ENCODE measurements at regions not wholly inside any gene's neighbourhood (a gene's known extent, or its start where the extent isn't known, plus 50 kb on each side); places are given as distances from the start of the nearest gene placed in this dataset.
"Not testable (repeated sequence)": the region's sequence is repeated elsewhere in the genome, so short reads cannot be mapped to it uniquely, and the experiment has no call there.

DNA sequence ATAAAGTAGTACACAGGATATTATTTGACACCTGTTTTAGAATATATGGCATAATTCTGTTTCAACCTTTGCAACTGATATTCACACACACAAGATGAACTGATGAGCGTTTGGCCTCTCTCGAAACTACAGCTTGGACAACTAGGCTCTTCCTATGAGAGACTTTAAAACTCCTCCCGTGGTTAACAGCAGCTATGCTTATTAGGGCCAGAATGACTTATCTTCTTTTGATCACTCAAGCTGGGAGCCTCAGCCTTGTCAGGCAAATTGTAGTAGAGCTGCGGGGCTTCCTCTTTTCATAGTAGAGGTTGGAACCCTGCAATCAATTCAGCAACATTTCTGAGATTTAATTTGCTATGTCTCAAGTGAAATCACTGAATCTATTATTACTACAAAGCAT, 381.3 kb upstream of the ANKRD20A1 start:
- H3K4me3 ChIP-seq (replicated peaks in 1 of 3; ENCODE audit: low read depth in 2 of 3, low read length in 3 of 3); H3K36me3 ChIP-seq (replicated peaks in 1 of 2; ENCODE audit: control insufficient read depth in 1 of 2, insufficient read depth in 2 of 2, low read length in 2 of 2); H2AFZ ChIP-seq (ENCODE audit: insufficient read depth, low read depth, low read length, poor library complexity, severe bottlenecking); H3K36me3 Mint-ChIP-seq; H3K27ac Mint-ChIP-seq; H3K79me2 ChIP-seq (ENCODE audit: insufficient read depth, low read length); H3K4me3 Mint-ChIP-seq; DNase-seq; H3K4me1 Mint-ChIP-seq; H3K4me2 ChIP-seq (replicated peaks; ENCODE audit: extremely low read depth, low read length, poor library complexity, severe bottlenecking); H3K9me3 ChIP-seq (replicated peaks in 1 of 2; ENCODE audit: control insufficient read depth in 1 of 2, insufficient read depth in 1 of 2, low read length in 2 of 2); H4K20me1 ChIP-seq (ENCODE audit: insufficient read depth, low read length); H3K9me3 Mint-ChIP-seq; intact Hi-C loops (cut with micrococcal nuclease); H3K27me3 Mint-ChIP-seq (ENCODE audit: low read depth in 3 of 3); H3K27ac ChIP-seq (ENCODE audit: low read depth in 1 of 2, low read length in 2 of 2); H3K9ac ChIP-seq (ENCODE audit: insufficient read depth, low read length, poor library complexity, severe bottlenecking); H3K27me3 ChIP-seq (ENCODE audit: control insufficient read depth in 2 of 2, insufficient read depth in 2 of 2, low read length in 2 of 2); H3K4me1 ChIP-seq (ENCODE audit: control insufficient read depth in 1 of 2, insufficient read depth in 2 of 2, low read length in 2 of 2): not testable (repeated sequence)
- WGBS (ENCODE audit: insufficient coverage), result no CpG with 5 or more reads among the region's 4 CpGs

DNA sequence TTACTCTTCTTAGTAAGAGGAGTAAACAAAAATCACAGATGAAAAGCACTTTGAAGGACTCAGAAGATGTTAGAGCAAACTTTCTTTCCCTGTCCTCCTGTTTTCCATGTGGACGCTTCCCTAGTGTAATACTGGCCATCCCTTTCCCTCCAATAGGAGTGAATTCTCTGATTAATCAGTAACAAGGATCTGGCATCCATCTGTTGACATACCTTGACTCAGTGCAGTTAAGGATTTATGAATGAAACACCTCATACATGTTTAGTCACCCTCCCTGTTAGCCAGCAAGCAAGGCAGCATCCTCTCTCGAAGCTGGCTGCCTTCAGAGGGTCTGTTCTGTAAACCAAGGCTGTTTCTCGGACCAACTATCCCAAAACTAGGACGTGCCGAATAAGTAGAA, 388.0 kb upstream of the ANKRD20A1 start:
- H3K27ac ChIP-seq (ENCODE audit: low read depth in 1 of 2, low read length in 2 of 2); H3K4me3 ChIP-seq (replicated peaks in 1 of 3; ENCODE audit: low read depth in 2 of 3, low read length in 3 of 3); H3K36me3 Mint-ChIP-seq; H3K4me1 ChIP-seq (ENCODE audit: control insufficient read depth in 1 of 2, insufficient read depth in 2 of 2, low read length in 2 of 2); H3K27me3 ChIP-seq (ENCODE audit: control insufficient read depth in 2 of 2, insufficient read depth in 2 of 2, low read length in 2 of 2); H3K4me1 Mint-ChIP-seq; H3K79me2 ChIP-seq (ENCODE audit: insufficient read depth, low read length); H3K27ac Mint-ChIP-seq; H3K4me3 Mint-ChIP-seq; H2AFZ ChIP-seq (ENCODE audit: insufficient read depth, low read depth, low read length, poor library complexity, severe bottlenecking); H3K9me3 ChIP-seq (replicated peaks in 1 of 2; ENCODE audit: control insufficient read depth in 1 of 2, insufficient read depth in 1 of 2, low read length in 2 of 2); DNase-seq; H3K27me3 Mint-ChIP-seq (ENCODE audit: low read depth in 3 of 3); intact Hi-C loops (cut with micrococcal nuclease); H3K36me3 ChIP-seq (replicated peaks in 1 of 2; ENCODE audit: control insufficient read depth in 1 of 2, insufficient read depth in 2 of 2, low read length in 2 of 2); H3K9me3 Mint-ChIP-seq; H3K4me2 ChIP-seq (replicated peaks; ENCODE audit: extremely low read depth, low read length, poor library complexity, severe bottlenecking); H3K9ac ChIP-seq (ENCODE audit: insufficient read depth, low read length, poor library complexity, severe bottlenecking); H4K20me1 ChIP-seq (ENCODE audit: insufficient read depth, low read length): not testable (repeated sequence)
- no CpG with 5 or more reads among the region's 5 CpGs for WGBS (ENCODE audit: insufficient coverage)

DNA sequence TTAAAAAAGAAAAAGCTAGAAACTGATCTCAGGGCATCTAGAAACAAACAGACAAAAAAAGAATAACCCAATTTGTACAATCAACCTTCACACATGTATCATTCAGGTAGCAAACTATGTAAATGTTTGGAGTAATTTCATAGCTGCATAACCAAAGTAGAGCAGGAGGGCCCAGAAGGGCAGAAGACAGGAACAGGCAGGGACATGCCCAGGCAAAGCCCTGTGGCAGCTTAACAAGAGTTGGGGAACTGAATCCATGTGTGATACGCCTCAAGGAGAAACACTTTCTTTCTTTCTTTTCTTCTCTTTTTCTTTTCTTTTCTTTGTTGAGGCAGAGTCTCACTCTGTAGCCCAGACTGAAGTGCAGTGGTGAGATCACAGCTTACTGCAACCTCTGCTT, 390.4 kb upstream of the ANKRD20A1 start:
- H3K27me3 Mint-ChIP-seq (ENCODE audit: low read depth in 3 of 3); H3K36me3 Mint-ChIP-seq; DNase-seq; H3K9me3 ChIP-seq (replicated peaks in 1 of 2; ENCODE audit: control insufficient read depth in 1 of 2, insufficient read depth in 1 of 2, low read length in 2 of 2); H3K27ac ChIP-seq (ENCODE audit: low read depth in 1 of 2, low read length in 2 of 2); H3K9ac ChIP-seq (ENCODE audit: insufficient read depth, low read length, poor library complexity, severe bottlenecking); H3K36me3 ChIP-seq (replicated peaks in 1 of 2; ENCODE audit: control insufficient read depth in 1 of 2, insufficient read depth in 2 of 2, low read length in 2 of 2); H3K4me2 ChIP-seq (replicated peaks; ENCODE audit: extremely low read depth, low read length, poor library complexity, severe bottlenecking); H3K4me3 ChIP-seq (replicated peaks in 1 of 3; ENCODE audit: low read depth in 2 of 3, low read length in 3 of 3); H3K27ac Mint-ChIP-seq; H3K79me2 ChIP-seq (ENCODE audit: insufficient read depth, low read length); H2AFZ ChIP-seq (ENCODE audit: insufficient read depth, low read depth, low read length, poor library complexity, severe bottlenecking); intact Hi-C loops (cut with micrococcal nuclease); H3K9me3 Mint-ChIP-seq; H3K4me1 Mint-ChIP-seq; H4K20me1 ChIP-seq (ENCODE audit: insufficient read depth, low read length); H3K4me3 Mint-ChIP-seq; H3K4me1 ChIP-seq (ENCODE audit: control insufficient read depth in 1 of 2, insufficient read depth in 2 of 2, low read length in 2 of 2); H3K27me3 ChIP-seq (ENCODE audit: control insufficient read depth in 2 of 2, insufficient read depth in 2 of 2, low read length in 2 of 2): not testable (repeated sequence)
- no CpG with 5 or more reads among the region's 1 CpG for WGBS (ENCODE audit: insufficient coverage)

DNA sequence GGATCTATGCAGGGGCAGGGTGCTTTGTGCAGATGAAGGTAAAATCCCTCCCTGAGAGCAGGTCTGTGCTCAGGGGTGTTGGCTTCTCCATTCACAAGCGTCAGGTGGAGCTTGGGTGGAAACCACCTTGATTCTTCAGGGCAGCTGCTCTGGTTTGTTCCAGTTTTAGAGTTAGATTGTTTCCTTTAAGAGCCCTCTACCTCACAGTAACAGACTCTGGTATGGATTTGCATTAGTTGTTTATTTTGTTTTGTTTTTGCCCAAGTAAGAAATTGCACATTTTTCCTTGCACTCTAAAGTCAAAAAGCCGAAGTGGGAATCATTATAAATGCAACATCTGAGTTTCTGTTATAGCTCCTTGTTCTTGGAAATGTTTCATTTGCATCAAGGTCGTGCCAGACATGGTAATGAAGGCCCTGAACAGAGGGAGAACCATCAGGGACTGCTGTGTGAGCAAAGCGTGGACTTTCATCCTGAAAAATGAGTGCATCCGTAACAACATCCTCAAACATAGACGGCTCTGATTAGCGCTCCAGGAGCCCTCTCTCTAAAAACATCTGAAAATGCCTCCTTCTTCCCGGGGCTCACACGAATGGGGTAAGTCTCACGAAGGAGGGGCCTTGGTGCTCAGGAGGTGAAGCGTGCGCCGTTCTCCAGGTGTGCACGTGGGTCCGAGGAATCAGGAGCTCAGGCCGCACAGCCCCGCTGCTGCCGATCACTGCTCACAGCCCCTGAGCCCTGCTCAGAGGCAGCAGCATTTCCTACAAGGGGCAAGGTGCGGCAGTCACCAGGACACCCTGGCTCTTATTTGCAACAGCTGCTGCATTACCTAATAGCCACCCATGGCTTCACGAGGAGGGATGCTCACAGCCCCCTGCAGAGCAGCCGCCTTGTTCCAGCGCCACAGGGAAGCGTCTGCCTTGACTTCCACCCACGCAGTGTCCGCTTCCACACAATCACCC, 396.7 kb upstream of the ANKRD20A1 start:
- intact Hi-C loops (cut with micrococcal nuclease); H3K27ac ChIP-seq (ENCODE audit: low read depth in 1 of 2, low read length in 2 of 2); H3K36me3 Mint-ChIP-seq; H3K27ac Mint-ChIP-seq; H3K4me3 Mint-ChIP-seq; H4K20me1 ChIP-seq (ENCODE audit: insufficient read depth, low read length); H3K9me3 ChIP-seq (replicated peaks in 1 of 2; ENCODE audit: control insufficient read depth in 1 of 2, insufficient read depth in 1 of 2, low read length in 2 of 2); DNase-seq; H3K4me1 Mint-ChIP-seq; H3K9ac ChIP-seq (ENCODE audit: insufficient read depth, low read length, poor library complexity, severe bottlenecking); H2AFZ ChIP-seq (ENCODE audit: insufficient read depth, low read depth, low read length, poor library complexity, severe bottlenecking); H3K79me2 ChIP-seq (ENCODE audit: insufficient read depth, low read length); H3K4me3 ChIP-seq (replicated peaks in 1 of 3; ENCODE audit: low read depth in 2 of 3, low read length in 3 of 3); H3K9me3 Mint-ChIP-seq; H3K4me1 ChIP-seq (ENCODE audit: control insufficient read depth in 1 of 2, insufficient read depth in 2 of 2, low read length in 2 of 2); H3K4me2 ChIP-seq (replicated peaks; ENCODE audit: extremely low read depth, low read length, poor library complexity, severe bottlenecking); H3K36me3 ChIP-seq (replicated peaks in 1 of 2; ENCODE audit: control insufficient read depth in 1 of 2, insufficient read depth in 2 of 2, low read length in 2 of 2); H3K27me3 Mint-ChIP-seq (ENCODE audit: low read depth in 3 of 3); H3K27me3 ChIP-seq (ENCODE audit: control insufficient read depth in 2 of 2, insufficient read depth in 2 of 2, low read length in 2 of 2): not testable (repeated sequence)
- WGBS (ENCODE audit: insufficient coverage), result no CpG with 5 or more reads among the region's 25 CpGs

Data from CD14-positive monocyte (primary cell).